Neuronal stem cell (in vitro differentiated cells): ENCODE measurements at regions not wholly inside any gene's neighbourhood (a gene's known extent, or its start where the extent isn't known, plus 50 kb on each side); places are given as distances from the start of the nearest gene placed in this dataset.

Experiments
- DNase-seq: peaks from one replicate; pipeline ENCODE4 v3.0.0-alpha.2; 2013; ENCODE audit warnings: low spot score
- H2AFZ ChIP-seq: one replicate; pipeline ENCODE4 v1.6.1; 2013; ENCODE audit warnings: mild to moderate bottlenecking, low read length, inconsistent platforms
- H2AK5ac ChIP-seq: 2 replicates; pipeline ENCODE4 v1.6.1; 2013; ENCODE audit warnings: low read depth, mild to moderate bottlenecking, inconsistent platforms, low read length, moderate library complexity, mixed read lengths
- H2BK120ac ChIP-seq: 2 replicates; pipeline ENCODE4 v1.6.1; 2013; ENCODE audit warnings: low read depth, mild to moderate bottlenecking, inconsistent platforms, low read length, moderate library complexity, mixed read lengths
- H2BK12ac ChIP-seq: one replicate; pipeline ENCODE4 v1.6.1; 2013; ENCODE audit warnings: low read length, inconsistent platforms
- H2BK15ac ChIP-seq: 2 replicates; pipeline ENCODE4 v1.6.1; 2013; ENCODE audit warnings: mild to moderate bottlenecking, low read length, inconsistent platforms, mixed read lengths
- H2BK5ac ChIP-seq: one replicate; pipeline ENCODE4 v1.6.1; 2013; ENCODE audit warnings: inconsistent platforms, mild to moderate bottlenecking, low read length, moderate library complexity
- H3K14ac ChIP-seq: one replicate; pipeline ENCODE4 v1.6.1; 2013; ENCODE audit warnings: low read length, inconsistent platforms
- H3K18ac ChIP-seq: 2 replicates; pipeline ENCODE4 v1.6.1; 2013; ENCODE audit warnings: low read length, inconsistent platforms
- H3K23ac ChIP-seq: 2 replicates; pipeline ENCODE4 v1.6.1; 2013; ENCODE audit warnings: low read depth, mild to moderate bottlenecking, mixed read lengths, low read length, inconsistent platforms; ENCODE audit not compliant: poor library complexity
- H3K27ac ChIP-seq: replicated peaks from 3 replicates; pipeline ENCODE4 v1.5.1; 2013; ENCODE audit warnings: low read length, inconsistent platforms
- H3K27me3 ChIP-seq, 3 experiments: 2 replicates each; pipeline ENCODE4 v1.6.1; 2013; ENCODE audit warnings: low read length in 3 of 3, mild to moderate bottlenecking in 2 of 3, inconsistent platforms in 1 of 3, low read depth in 1 of 3, mixed read lengths in 1 of 3, moderate library complexity in 1 of 3; ENCODE audit not compliant: control insufficient read depth in 3 of 3, insufficient read depth in 3 of 3
- H3K36me3 ChIP-seq, 2 donors: replicated peaks in 1 of 2; 2 replicates each; pipeline ENCODE4 v1.6.1; 2013; ENCODE audit warnings: low read length in 2 of 2; ENCODE audit not compliant: control insufficient read depth in 2 of 2, insufficient read depth in 2 of 2
- H3K4ac ChIP-seq: 2 replicates; pipeline ENCODE4 v1.6.1; 2013; ENCODE audit warnings: inconsistent platforms, mild to moderate bottlenecking, low read length, moderate library complexity
- H3K4me1 ChIP-seq, 2 donors: 1 replicate in 1 of 2; 2 replicates in 1 of 2; pipeline ENCODE4 v1.6.1; 2013; ENCODE audit warnings: low read length in 2 of 2, low read depth in 1 of 2; ENCODE audit not compliant: control insufficient read depth in 2 of 2, insufficient read depth in 1 of 2
- H3K4me2 ChIP-seq: one replicate; pipeline ENCODE4 v1.6.1; 2013; ENCODE audit warnings: mild to moderate bottlenecking, low read length, inconsistent platforms; ENCODE audit not compliant: insufficient read depth, poor library complexity, severe bottlenecking
- H3K4me3 ChIP-seq, 2 donors: 2 replicates each; pipeline ENCODE4 v1.5.1; 2013; ENCODE audit warnings: low read length in 2 of 2, mild to moderate bottlenecking in 2 of 2, inconsistent platforms in 1 of 2, moderate library complexity in 1 of 2
- H3K79me1 ChIP-seq: one replicate; pipeline ENCODE4 v1.6.1; 2013; ENCODE audit warnings: low read depth, mild to moderate bottlenecking, inconsistent platforms, low read length, moderate library complexity
- H3K9ac ChIP-seq: one replicate; pipeline ENCODE4 v1.6.1; 2013; ENCODE audit warnings: mild to moderate bottlenecking, low read depth, low read length, inconsistent platforms; ENCODE audit not compliant: poor library complexity
- H3K9me3 ChIP-seq, 2 donors: replicated peaks in 1 of 2; 2 replicates each; pipeline versions ENCODE3 to v1.6.1; 2013; ENCODE audit warnings: low read length in 2 of 2, mild to moderate bottlenecking in 2 of 2, inconsistent platforms in 1 of 2, low read depth in 1 of 2, mixed read lengths in 1 of 2, moderate library complexity in 1 of 2; ENCODE audit not compliant: control insufficient read depth in 2 of 2, insufficient read depth in 1 of 2
- H4K8ac ChIP-seq: one replicate; pipeline ENCODE4 v1.6.1; 2013; ENCODE audit warnings: low read depth, mild to moderate bottlenecking, inconsistent platforms, low read length, moderate library complexity
- H4K91ac ChIP-seq: one replicate; pipeline ENCODE4 v1.6.1; 2013; ENCODE audit warnings: low read length, low read depth, mild to moderate bottlenecking, inconsistent platforms; ENCODE audit not compliant: poor library complexity
- WGBS, 2 donors: extraction: QIAGEN DNeasy Blood & Tissue Kit; methylation state at CpG; one replicate each; pipeline ENCODE4 v1.1.7; 2013; ENCODE audit warnings: missing lambda C conversion rate in 2 of 2, mixed read lengths in 1 of 2; ENCODE audit not compliant: insufficient read length in 2 of 2, insufficient replicate concordance in 1 of 2; ENCODE audit errors: extremely low coverage in 2 of 2; 5-methylcytosine and 5-hydroxymethylcytosine counted together

DNA sequence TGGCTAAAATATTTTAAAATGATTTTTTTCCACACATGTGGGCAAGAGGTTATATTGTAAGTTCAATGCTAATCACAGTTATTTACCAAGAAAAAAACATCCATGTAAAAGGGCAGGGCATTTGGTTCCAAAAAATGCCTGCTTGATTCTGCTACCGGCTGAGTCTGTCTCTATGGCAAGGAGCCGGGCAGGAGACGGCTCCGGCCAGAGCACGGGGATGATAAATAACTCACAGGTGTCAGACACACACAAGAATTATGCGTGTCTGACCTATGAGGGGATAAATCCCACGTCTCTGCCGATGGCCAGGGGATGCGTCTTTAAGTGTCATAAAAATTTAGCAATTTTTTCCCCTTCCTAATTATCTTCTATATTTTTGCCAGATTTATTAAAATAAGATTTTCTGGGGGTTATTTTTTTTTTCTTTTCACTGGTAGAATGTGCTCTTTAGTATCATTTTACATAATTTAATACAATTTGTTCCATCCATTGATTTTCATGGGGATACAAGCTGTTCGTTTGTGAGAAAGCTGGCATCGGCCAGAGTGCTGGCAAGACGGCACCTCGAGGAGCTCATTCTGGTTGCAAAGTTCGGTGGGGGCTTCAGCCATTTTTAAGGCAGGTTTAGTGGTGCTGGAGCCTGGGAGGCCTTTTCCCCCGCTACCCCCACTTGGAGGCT, 253.9 kb downstream of the ZNF536 start:
- H2AK5ac ChIP-seq, result no peak overlapping the region
- peaks cover 3 to 9% of the 10 kb centered on the region in 2 donors for H3K9me3 ChIP-seq
- no peak overlapping the region for H3K4me3 ChIP-seq
- H3K9ac ChIP-seq, result no peak overlapping the region
- H4K8ac ChIP-seq, result no peak overlapping the region
- no peak overlapping the region for H3K4me2 ChIP-seq
- no peak overlapping the region for H2BK120ac ChIP-seq
- H3K4me1 ChIP-seq, result peaks cover 0 to 7% of the 10 kb centered on the region in 2 donors
- no peak overlapping the region for H3K27ac ChIP-seq
- no peaks in the 10 kb centered on the region for H3K36me3 ChIP-seq
- H3K14ac ChIP-seq, result no peak overlapping the region
- H2BK12ac ChIP-seq, result no peak overlapping the region
- no peak overlapping the region for H4K91ac ChIP-seq
- no peaks in the 10 kb centered on the region for H3K79me1 ChIP-seq
- H2AFZ ChIP-seq, result no peak overlapping the region
- H3K18ac ChIP-seq, result peak overlapping the region; percentile 62
- no peak overlapping the region for H3K23ac ChIP-seq
- no peak overlapping the region for H2BK5ac ChIP-seq
- WGBS, 2 donors, result no CpG with 5 or more reads among the region's 15 CpGs
- no peak overlapping the region for H3K4ac ChIP-seq
- DNase-seq, result no peak
- H2BK15ac ChIP-seq, result peak overlapping the region; percentile 73
- no peaks in the 10 kb centered on the region for H3K27me3 ChIP-seq

DNA sequence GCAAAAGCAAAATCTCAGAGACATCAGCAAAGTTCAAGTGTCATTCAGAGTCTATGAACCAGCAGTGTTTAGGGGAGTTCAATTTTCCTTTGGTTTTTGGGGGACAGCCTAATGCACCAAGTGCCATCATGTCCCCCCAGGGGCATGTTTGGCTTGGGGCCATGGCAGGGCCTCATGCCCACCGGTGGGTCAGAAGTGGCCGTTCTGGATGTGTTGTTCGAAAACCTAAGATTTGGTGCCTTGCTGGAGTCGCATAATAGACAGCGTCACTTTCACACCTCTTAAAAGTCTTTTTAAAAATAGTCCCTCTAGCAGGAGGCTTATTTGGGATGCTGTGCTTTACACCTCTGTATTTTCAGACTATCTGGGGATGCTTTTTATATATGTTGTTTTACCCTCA, 250.1 kb downstream of the ZNF536 start:
- no peak overlapping the region for H3K23ac ChIP-seq
- no peak overlapping the region for H3K18ac ChIP-seq
- no peak overlapping the region for H2BK12ac ChIP-seq
- peaks cover 3 to 9% of the 10 kb centered on the region in 2 donors for H3K9me3 ChIP-seq
- no peak overlapping the region for H4K8ac ChIP-seq
- no peak overlapping the region for H4K91ac ChIP-seq
- peaks cover 0 to 4% of the 10 kb centered on the region in 2 donors for H3K4me1 ChIP-seq
- no peak overlapping the region for H3K9ac ChIP-seq
- no peak overlapping the region for H2AFZ ChIP-seq
- no peak overlapping the region for H2BK120ac ChIP-seq
- no peaks in the 10 kb centered on the region for H3K79me1 ChIP-seq
- no peaks in the 10 kb centered on the region for H3K27me3 ChIP-seq
- H3K4me2 ChIP-seq, result no peak overlapping the region
- no peaks in the 10 kb centered on the region for H3K36me3 ChIP-seq
- WGBS, 2 donors, result no CpG with 5 or more reads among the region's 5 CpGs
- H3K4me3 ChIP-seq, result no peak overlapping the region
- no peak overlapping the region for H3K4ac ChIP-seq
- H2BK5ac ChIP-seq, result no peak overlapping the region
- DNase-seq, result no peak
- no peak overlapping the region for H2AK5ac ChIP-seq
- H3K27ac ChIP-seq, result no peak overlapping the region
- no peak overlapping the region for H2BK15ac ChIP-seq
- no peak overlapping the region for H3K14ac ChIP-seq

GRCh38 chr19:30621326-30621920, 249.2 kb downstream of the ZNF536 start:
- Histone ChIP-seq H2AFZ (peak overlapping the region; percentile 5), H3K36me3 (no peaks in the 10 kb centered on the region)

DNA sequence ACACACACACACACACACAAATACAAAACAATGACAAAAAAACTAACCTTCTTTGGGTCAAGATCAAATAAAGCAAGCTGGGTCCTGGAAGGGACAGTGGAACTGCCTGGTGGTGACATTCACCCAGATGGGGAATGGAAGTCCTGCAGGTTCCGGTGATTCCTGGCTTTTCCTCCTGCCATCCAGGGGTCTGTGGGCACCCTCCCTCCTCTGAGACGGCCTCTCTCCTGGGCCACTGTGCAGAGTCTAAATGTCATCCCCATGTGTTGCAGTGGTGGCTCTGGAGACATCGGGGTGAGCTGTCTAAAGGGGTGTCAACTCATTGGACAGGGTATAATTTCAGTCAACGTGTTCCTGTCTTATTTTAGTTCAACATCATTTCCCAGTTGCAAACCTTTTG, 248.2 kb downstream of the ZNF536 start:
- Histone ChIP-seq H3K4me3 (no peak overlapping the region), H3K27me3 (no peaks in the 10 kb centered on the region), H2BK120ac (no peak overlapping the region), H3K9ac (no peak overlapping the region), H3K79me1 (no peaks in the 10 kb centered on the region), H2BK15ac (no peak overlapping the region), H3K27ac (no peak overlapping the region), H3K36me3 (no peaks in the 10 kb centered on the region), H3K18ac (no peak overlapping the region), H3K14ac (no peak overlapping the region), H3K23ac (no peak overlapping the region), H4K8ac (no peak overlapping the region), H4K91ac (no peak overlapping the region), H2BK5ac (no peak overlapping the region), H2BK12ac (no peak overlapping the region), H3K9me3 (peaks cover 3 to 9% of the 10 kb centered on the region in 2 donors), H3K4me1 (peaks cover 0 to 4% of the 10 kb centered on the region in 2 donors), H2AK5ac (no peak overlapping the region), H3K4me2 (no peak overlapping the region), H3K4ac (no peak overlapping the region), H2AFZ (no peak overlapping the region)
- no CpG with 5 or more reads among the region's 4 CpGs for WGBS, 2 donors
- no peak for DNase-seq

More at GRCh38 chr19:30621326-30621920, 249.2 kb downstream of the ZNF536 start:
- H3K79me1 ChIP-seq, result no peaks in the 10 kb centered on the region
- H3K4ac ChIP-seq, result no peak overlapping the region
- H2BK12ac ChIP-seq, result no peak overlapping the region
- H2AK5ac ChIP-seq, result no peak overlapping the region
- H2BK15ac ChIP-seq, result no peak overlapping the region
- peaks cover 0 to 4% of the 10 kb centered on the region in 2 donors for H3K4me1 ChIP-seq
- H3K9ac ChIP-seq, result no peak overlapping the region
- H3K27me3 ChIP-seq, result no peaks in the 10 kb centered on the region
- WGBS, 2 donors, result no CpG with 5 or more reads among the region's 8 CpGs
- H4K8ac ChIP-seq, result no peak overlapping the region
- H2BK120ac ChIP-seq, result no peak overlapping the region
- H3K14ac ChIP-seq, result no peak overlapping the region
- no peak overlapping the region for H3K27ac ChIP-seq
- H3K4me2 ChIP-seq, result no peak overlapping the region
- H3K23ac ChIP-seq, result no peak overlapping the region
- no peak for DNase-seq
- H3K18ac ChIP-seq, result no peak overlapping the region
- H4K91ac ChIP-seq, result no peak overlapping the region
- no peak overlapping the region for H2BK5ac ChIP-seq
- peaks cover 3 to 9% of the 10 kb centered on the region in 2 donors for H3K9me3 ChIP-seq
- no peak overlapping the region for H3K4me3 ChIP-seq
